ENCODE measurements at regions not wholly inside any gene's neighbourhood (a gene's known extent, or its start where the extent isn't known, plus 50 kb on each side); places are given as distances from the start of the nearest gene placed in this dataset.

DNA sequence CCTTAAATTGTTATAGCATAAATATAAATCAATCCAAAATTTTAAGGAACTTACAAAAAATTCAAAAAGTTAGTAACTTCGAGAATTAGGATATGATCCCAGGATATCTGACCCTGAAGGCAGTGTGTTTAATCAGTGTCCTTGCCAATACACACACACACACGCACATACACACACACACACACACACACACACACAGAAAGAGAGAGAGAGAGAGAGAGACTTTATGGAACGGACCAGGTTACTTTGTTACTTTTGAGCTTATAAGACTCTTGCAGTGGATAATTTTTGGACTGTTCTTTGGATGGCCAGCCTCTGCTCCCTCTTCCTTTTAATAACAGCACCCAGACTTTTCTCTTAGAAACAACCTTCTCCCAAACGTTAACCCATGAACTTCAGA is 322.9 kb downstream of the NFIB start:
- no peak for DNase-seq (ENCODE audit: low read depth, low spot score)

DNA sequence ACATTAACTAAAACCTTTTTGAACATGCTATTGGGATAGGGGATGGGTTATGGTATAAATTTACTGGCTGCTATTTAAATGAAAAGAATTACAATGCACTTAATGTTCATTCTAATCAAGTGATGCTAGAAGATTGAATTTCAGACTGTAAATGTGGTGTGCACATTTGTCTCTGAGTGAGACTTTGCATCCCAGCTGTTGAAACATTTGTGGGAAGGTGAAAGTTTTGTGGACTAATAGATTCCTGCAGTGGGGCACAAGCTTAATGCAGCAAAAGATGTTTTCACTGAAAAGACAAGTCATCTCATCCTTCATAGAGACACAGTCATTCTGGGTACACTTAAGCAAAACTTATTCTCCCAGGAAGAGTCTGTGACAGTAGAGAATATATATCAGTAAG is 323.6 kb downstream of the NFIB start:
- no peak for DNase-seq (ENCODE audit: low read depth, low spot score)

- no peak for DNase-seq (ENCODE audit: low read depth, low spot score)
Measured at GRCh38 chr9:13988944-13989343, 325.0 kb downstream of the NFIB start.

DNA sequence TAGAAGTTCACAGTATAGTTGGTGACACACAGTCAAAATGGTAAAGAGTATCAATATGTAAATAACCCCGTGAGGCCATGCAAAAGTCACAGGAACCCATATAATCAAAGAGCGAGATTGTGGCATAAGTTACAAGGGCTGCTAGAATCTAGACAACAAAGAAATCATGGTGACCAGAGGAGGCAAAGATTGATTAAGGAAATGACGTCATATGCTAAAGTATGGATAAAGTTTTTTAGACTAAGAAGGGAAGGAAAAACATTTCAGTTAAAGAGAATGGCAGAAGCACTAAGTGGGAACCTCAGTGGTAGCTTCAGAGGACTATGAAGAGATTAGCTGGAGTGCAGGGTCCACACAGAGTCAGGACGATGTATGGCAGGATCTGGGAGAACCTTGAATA is 330.3 kb downstream of the NFIB start:
- no peak for DNase-seq (ENCODE audit: low read depth, low spot score)

DNA sequence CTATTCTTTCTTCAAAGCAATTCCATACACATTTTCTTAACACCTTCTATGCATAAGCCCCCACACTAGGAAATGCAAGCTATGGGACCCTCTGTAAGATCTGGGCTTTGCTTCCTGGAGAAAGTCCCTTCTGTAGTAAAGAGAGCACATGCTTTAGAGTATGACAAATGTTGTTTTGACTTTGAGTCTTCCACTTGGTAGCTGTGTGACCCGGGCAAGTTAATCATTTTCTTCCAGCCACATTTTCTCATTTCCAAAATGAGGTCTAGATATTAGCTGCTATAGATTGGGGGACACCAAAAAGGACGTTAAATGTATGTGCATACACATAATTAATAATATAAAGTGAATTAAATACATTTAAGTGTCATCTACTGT is 334.0 kb downstream of the NFIB start:
- DNase-seq (ENCODE audit: low read depth, low spot score) = no peak

- DNase-seq (ENCODE audit: low read depth, low spot score) = no peak
Measured at GRCh38 chr9:13975611-13976290, 338.2 kb downstream of the NFIB start.

GRCh38 chr9:13974891-13975290 is 339.1 kb downstream of the NFIB start:
- no peak for DNase-seq (ENCODE audit: low read depth, low spot score)

- DNase-seq (ENCODE audit: low read depth, low spot score) = no peak
Measured at GRCh38 chr9:13971966-13972655, 341.8 kb downstream of the NFIB start.

DNA sequence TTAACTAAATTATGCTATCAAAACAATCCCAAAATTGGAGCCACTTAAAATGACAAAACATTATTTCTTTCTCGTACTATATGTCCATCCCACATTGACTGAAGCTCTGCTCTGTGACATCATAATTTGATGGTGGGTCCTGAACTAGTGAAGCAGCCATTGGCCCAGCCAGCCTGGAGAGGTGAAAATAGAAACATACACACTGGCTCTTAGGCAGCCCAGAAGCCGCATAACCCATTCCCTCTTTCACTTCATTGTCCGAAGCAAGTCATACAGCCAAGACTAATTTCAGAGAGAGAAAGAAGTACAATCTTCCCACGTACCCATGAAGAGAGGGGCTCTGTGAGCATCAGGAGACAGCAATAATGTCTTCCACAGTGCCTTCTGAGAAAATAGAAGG is 342.5 kb downstream of the NFIB start:
- DNase-seq (ENCODE audit: low read depth, low spot score) = no peak

- DNase-seq (ENCODE audit: low read depth, low spot score) = no peak
Measured at GRCh38 chr9:13970426-13970825, 343.5 kb downstream of the NFIB start.

DNA sequence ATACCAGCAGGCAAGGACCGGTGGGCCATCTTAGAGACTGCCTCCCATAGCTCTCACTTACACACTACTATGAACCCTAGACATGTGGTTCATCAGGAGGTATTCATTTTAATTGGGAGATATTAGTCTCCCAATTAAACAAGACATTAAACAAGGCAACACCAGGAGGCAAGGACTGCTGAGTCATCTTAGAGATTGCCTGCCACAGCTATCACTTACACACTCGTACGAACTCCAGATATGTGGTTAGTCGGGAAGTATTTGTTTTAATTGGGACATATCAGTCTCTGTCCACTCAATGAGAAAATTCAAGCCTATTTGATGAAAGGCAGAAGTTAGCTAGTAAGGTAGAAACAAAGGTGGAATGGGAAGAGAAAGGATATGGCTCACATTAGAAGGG is 343.9 kb downstream of the NFIB start:
- DNase-seq (ENCODE audit: low read depth, low spot score) = no peak

DNA sequence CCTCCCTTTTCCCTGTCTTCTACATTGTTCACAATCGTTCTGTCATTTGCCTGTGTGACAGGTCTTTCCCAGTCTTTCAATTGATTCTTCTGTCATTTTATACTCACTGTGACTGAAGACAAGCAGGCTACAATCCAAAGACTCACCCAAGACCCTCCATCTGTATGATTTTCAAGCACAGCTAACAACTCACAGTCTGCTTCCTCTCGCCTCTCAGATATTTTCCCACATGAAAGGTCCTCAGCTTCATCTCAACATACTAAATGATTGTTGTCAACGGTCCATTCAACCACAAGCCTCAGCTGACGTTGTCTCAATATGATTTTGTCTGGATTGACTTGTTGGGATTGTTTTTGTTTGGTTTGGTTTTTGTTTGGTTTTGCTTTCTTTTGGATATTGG is 346.5 kb downstream of the NFIB start:
- no peak for DNase-seq (ENCODE audit: low read depth, low spot score)

DNA sequence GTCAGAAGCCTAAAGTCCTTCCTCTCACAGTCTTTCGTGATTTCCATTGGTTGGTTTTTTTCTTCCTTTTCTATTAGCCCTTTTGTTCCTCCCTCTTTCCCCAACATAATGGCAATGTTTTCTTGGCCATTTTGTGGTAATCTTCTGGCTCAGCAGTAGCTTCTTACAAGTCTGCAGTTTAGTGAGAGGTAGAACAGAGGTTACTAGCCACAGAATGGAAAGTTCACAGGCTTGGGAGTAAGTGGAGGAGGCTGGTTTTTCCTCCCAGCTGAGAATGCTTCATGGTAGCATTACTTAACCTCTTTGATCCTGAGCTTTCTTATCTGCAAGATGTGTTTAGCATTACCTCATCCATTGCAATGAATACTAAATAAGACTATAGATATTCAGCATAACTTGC is 346.9 kb downstream of the NFIB start:
- no peak for DNase-seq (ENCODE audit: low read depth, low spot score)

DNA sequence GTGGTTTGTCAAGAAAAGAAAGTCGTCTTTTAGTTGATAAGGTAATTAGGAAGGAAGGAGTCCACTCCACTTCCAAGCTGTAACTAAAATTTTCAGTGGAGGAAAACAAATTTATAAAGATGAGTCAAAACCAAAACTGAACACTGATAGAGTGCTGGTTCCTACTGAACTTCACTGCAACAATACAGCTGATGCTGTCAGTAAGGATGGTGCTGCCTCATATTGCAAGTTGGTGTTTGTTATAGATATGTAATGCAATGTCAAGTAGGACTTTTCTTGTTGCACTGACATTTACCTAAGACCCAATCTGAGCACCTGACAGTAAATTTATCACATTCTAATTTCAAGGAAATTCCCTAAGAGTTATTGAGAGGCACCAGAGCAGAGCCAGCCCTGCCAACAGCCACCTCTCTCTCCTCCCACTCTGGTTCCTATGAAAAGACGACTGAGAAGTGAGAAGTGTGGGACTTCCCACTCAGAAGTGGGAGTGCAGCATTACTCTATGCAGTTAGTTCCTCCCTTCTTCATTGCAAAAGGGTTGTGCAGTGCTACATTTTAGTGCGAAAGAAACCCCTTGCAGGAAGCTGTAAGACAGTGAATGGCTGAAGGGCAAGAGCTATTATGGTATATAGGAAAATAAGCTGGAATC is 350.8 kb downstream of the NFIB start:
- DNase-seq (ENCODE audit: low read depth, low spot score) = no peak

GRCh38 chr9:13962006-13962405 is 351.9 kb downstream of the NFIB start:
- no peak for DNase-seq (ENCODE audit: low read depth, low spot score)

GRCh38 chr9:13960011-13960765 is 353.8 kb downstream of the NFIB start:
- DNase-seq (ENCODE audit: low read depth, low spot score) = no peak

DNA sequence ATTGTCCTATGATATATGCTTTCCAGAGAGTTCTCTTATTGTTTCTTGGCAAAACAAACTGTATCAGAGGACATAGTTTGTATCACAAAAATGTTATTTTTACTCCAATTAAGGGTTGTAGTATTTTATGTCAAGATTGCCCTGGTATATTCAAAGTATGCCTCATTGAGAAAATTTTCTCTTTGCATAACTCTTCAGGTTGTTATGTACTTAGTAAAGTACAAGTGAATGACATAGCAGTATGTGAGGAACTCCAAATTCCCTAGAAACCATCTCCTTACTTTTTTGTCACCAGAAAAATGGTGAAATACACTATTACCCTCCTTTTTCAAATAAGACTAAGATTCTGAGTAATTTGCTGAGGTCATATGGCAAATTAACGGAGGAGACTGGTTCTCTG is 355.3 kb downstream of the NFIB start:
- DNase-seq (ENCODE audit: low read depth, low spot score) = no peak

DNA sequence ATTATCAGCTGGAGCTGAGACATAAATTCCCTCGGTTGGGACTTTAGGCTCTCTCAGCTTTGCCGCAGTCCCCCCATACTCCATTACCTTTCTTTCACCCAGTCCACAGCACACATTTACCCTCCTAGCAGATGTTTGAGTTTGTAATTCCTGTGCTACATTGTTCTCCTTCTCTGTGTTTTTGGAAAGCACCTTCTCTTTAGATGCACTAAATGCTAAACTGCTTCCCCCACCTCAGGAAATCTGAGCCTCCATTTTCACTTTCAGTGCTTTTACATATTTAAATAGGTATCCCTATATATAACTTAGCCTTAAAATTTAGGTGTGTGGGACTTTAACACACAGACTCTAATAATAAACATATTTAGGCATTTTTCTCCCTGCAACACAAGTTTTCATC is 356.9 kb downstream of the NFIB start:
- no peak for DNase-seq (ENCODE audit: low read depth, low spot score)

DNA sequence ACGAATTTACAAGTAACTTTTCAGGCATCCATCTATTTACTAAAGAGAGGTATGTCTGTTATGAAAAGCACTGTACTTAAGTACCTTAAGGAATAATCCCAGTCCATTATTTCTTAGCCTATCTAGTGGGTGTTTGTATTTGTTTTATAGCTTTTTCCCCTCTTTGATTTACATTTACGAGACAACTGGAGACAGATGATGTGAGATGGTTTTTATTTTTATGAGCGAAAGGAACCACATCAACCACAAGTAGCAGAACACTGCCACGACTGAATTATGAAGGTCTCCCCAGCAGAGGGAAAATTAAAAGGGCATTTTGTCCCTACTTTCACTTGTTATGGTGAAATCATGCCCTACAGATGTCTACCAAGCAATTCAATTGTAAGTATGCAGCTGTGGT is 357.8 kb downstream of the NFIB start:
- DNase-seq (ENCODE audit: low read depth, low spot score) = no peak

DNA sequence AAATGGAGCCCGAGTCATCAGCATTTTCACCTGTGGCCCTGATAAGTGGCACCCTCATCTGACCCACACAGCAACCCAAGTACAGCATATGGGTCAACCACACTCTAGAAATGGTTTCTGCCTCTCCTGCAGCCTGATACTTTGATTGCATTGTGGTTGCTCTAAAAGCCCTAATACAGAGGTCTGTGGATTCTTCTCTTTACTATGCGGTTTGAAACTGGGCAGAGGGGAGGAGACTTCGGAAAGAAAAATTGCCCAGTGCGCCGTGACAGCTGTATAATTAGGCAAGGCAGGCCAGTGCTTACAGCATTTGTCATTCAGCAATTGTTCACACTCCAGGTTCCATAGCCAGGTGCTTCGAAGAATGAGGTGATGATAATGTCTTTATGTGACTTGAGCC is 361.0 kb downstream of the NFIB start:
- DNase-seq (ENCODE audit: low read depth, low spot score) = no peak

GRCh38 chr9:13948037-13948436 is 365.9 kb downstream of the NFIB start:
- DNase-seq (ENCODE audit: low read depth, low spot score) = no peak

GRCh38 chr9:13943176-13943575 is 370.8 kb downstream of the NFIB start:
- DNase-seq (ENCODE audit: low read depth, low spot score) = no peak
